Keratinocyte (primary cell): ENCODE measurements at regions not wholly inside any gene's neighbourhood (a gene's known extent, or its start where the extent isn't known, plus 50 kb on each side); places are given as distances from the start of the nearest gene placed in this dataset.

Experiments
- DNase-seq: peaks from one replicate; pipeline ENCODE4 v3.0.0-alpha.2; 2011; ENCODE audit warnings: low read depth, missing footprints, low spot score
- FAIRE-seq: peaks from 2 replicates; lab custom pipeline; 2011; peaks lifted over from hg19 to GRCh38; lab: Jason Lieb, UNC
- H2AFZ ChIP-seq: 2 replicates; pipeline ENCODE4 v1.6.0; 2012; ENCODE audit warnings: low read length, control low read depth, inconsistent platforms; ENCODE audit not compliant: control insufficient read depth
- H3K27ac ChIP-seq: 2 replicates; pipeline ENCODE4 v1.5.1; 2011; ENCODE audit warnings: low read length; ENCODE audit not compliant: control insufficient read depth, insufficient read depth
- H3K27me3 ChIP-seq: 3 replicates; pipeline ENCODE4 v1.6.0; 2011; ENCODE audit warnings: low read length; ENCODE audit not compliant: control insufficient read depth, insufficient read depth; ENCODE audit errors: extremely low read depth
- H3K36me3 ChIP-seq, 2 experiments: 2 replicates in 1 of 2; 3 replicates in 1 of 2; pipeline ENCODE4 v1.5.1; 2011; ENCODE audit warnings: low read length in 2 of 2, mild to moderate bottlenecking in 1 of 2; ENCODE audit not compliant: control insufficient read depth in 2 of 2, insufficient read depth in 2 of 2; ENCODE audit errors: extremely low read depth in 1 of 2
- H3K4me1 ChIP-seq: 3 replicates; pipeline ENCODE4 v1.5.1; 2011; ENCODE audit warnings: low read length; ENCODE audit not compliant: control insufficient read depth, insufficient read depth; ENCODE audit errors: extremely low read depth
- H3K4me2 ChIP-seq: 3 replicates; pipeline ENCODE4 v1.6.0; 2011; ENCODE audit warnings: low read depth, low read length; ENCODE audit not compliant: control insufficient read depth, insufficient read depth; ENCODE audit errors: extremely low read depth
- H3K4me3 ChIP-seq, 3 experiments: fragments of 200-600 bp in 1 of 3; sonication (generic) in 1 of 3; 2 replicates in 2 of 3; 3 replicates in 1 of 3; pipeline ENCODE4 v1.5.1; 2011 to 2016; ENCODE audit warnings: low read length in 3 of 3, mild to moderate bottlenecking in 3 of 3, control low read depth in 2 of 3, inconsistent platforms in 1 of 3, low read depth in 1 of 3, mixed read lengths in 1 of 3, mixed run types in 1 of 3, moderate library complexity in 1 of 3; ENCODE audit not compliant: control insufficient read depth in 2 of 3, insufficient read depth in 2 of 3; ENCODE audit errors: extremely low read depth in 1 of 3
- H3K79me2 ChIP-seq: 2 replicates; pipeline ENCODE4 v1.6.0; 2012; ENCODE audit warnings: low read length; ENCODE audit not compliant: control insufficient read depth, insufficient read depth
- H3K9ac ChIP-seq: 3 replicates; pipeline ENCODE4 v1.6.0; 2011; ENCODE audit warnings: low read length; ENCODE audit not compliant: control insufficient read depth, insufficient read depth; ENCODE audit errors: extremely low read depth
- H3K9me1 ChIP-seq: 3 replicates; pipeline ENCODE4 v1.6.0; 2011; ENCODE audit warnings: low read length; ENCODE audit not compliant: control insufficient read depth, insufficient read depth; ENCODE audit errors: extremely low read depth
- H3K9me3 ChIP-seq: 2 replicates; pipeline ENCODE4 v1.5.1; 2012; ENCODE audit warnings: low read depth, low read length; ENCODE audit not compliant: control insufficient read depth
- H4K20me1 ChIP-seq: 3 replicates; pipeline ENCODE4 v1.6.0; 2011; ENCODE audit warnings: low read length; ENCODE audit not compliant: control insufficient read depth, insufficient read depth; ENCODE audit errors: extremely low read depth
- CTCF ChIP-seq, 3 experiments: IDR thresholded peaks in 1 of 3; conservative IDR thresholded peaks in 1 of 3; optimal IDR thresholded peaks in 1 of 3; 2 replicates in 2 of 3; 3 replicates in 1 of 3; pipeline versions ENCODE3 to v1.5.1; 2011; ENCODE audit warnings: low read length in 3 of 3, mild to moderate bottlenecking in 3 of 3, moderate library complexity in 2 of 3, control low read depth in 1 of 3, inconsistent platforms in 1 of 3; ENCODE audit not compliant: insufficient read depth in 2 of 3; ENCODE audit errors: extremely low read depth in 1 of 3
- EZH2 ChIP-seq: IDR thresholded peaks from one replicate; pipeline ENCODE4 v1.6.1; 2012; ENCODE audit warnings: inconsistent platforms, mild to moderate bottlenecking, low read length, moderate library complexity
- dilution Hi-C: fragments of 300-500 bp; cut with MboI; formaldehyde crosslinking; loops from one replicate; pipeline ENCODE4 v1.7.0; 2020; ENCODE audit warnings: low sequenced_read_pairs; ENCODE audit not compliant: extremely low pct_ligation_motif_present

- TF ChIP-seq EZH2 (no peak), CTCF (optimal IDR thresholded peaks at IDR 0.05 in 1 of 3, IDR thresholded peaks at IDR 0.05 in 1 of 3, conservative IDR thresholded peaks at IDR 0.05 in 1 of 3; ENCODE audit: extremely low read depth in 1 of 3, insufficient read depth in 2 of 3, low read length in 3 of 3) (no peak)
- H3K27ac ChIP-seq, result no peak overlapping the region
- dilution Hi-C loops, result no loop called here
- H3K9me1 ChIP-seq, result no peaks in the 10 kb centered on the region
- no peaks in the 10 kb centered on the region for H4K20me1 ChIP-seq
- H3K9ac ChIP-seq, result no peak overlapping the region
- no peaks in the 10 kb centered on the region for H3K4me1 ChIP-seq
- H3K27me3 ChIP-seq, result no peaks in the 10 kb centered on the region
- no peaks in the 10 kb centered on the region for H3K36me3 ChIP-seq
- FAIRE-seq (no peak), DNase-seq (no peak)
- no peak overlapping the region for H2AFZ ChIP-seq
- no peaks in the 10 kb centered on the region for H3K9me3 ChIP-seq
- no peaks in the 10 kb centered on the region for H3K79me2 ChIP-seq
- no peak overlapping the region for H3K4me3 ChIP-seq
- H3K4me2 ChIP-seq, result no peak overlapping the region
Measured at GRCh38 chr2:144975881-144976280, 456.0 kb upstream of the ZEB2 start.

- TF ChIP-seq EZH2 (no peak), CTCF (optimal IDR thresholded peaks at IDR 0.05 in 1 of 3, IDR thresholded peaks at IDR 0.05 in 1 of 3, conservative IDR thresholded peaks at IDR 0.05 in 1 of 3; ENCODE audit: extremely low read depth in 1 of 3, insufficient read depth in 2 of 3, low read length in 3 of 3) (no peak)
- no peaks in the 10 kb centered on the region for H3K4me1 ChIP-seq
- no peaks in the 10 kb centered on the region for H3K9me3 ChIP-seq
- H3K9me1 ChIP-seq, result no peaks in the 10 kb centered on the region
- no peaks in the 10 kb centered on the region for H3K36me3 ChIP-seq
- no peak overlapping the region for H3K27ac ChIP-seq
- H4K20me1 ChIP-seq, result no peaks in the 10 kb centered on the region
- DNase-seq (no peak), FAIRE-seq (no peak)
- no peaks in the 10 kb centered on the region for H3K79me2 ChIP-seq
- dilution Hi-C loops, result no loop called here
- H3K9ac ChIP-seq, result no peak overlapping the region
- no peak overlapping the region for H2AFZ ChIP-seq
- H3K4me3 ChIP-seq, result no peak overlapping the region
- H3K4me2 ChIP-seq, result no peak overlapping the region
- no peaks in the 10 kb centered on the region for H3K27me3 ChIP-seq
Measured at GRCh38 chr2:144972676-144973075, 452.8 kb upstream of the ZEB2 start.
